HG03432 (cell line): ENCODE measurements at regions not wholly inside any gene's neighbourhood (a gene's known extent, or its start where the extent isn't known, plus 50 kb on each side); places are given as distances from the start of the nearest gene placed in this dataset.

Source experiments
- ATAC-seq: cut with Tn5 transposase; IDR thresholded peaks from one replicate; pipeline ENCODE4 v1.9.1; 2021; ENCODE audit warnings: mild to moderate bottlenecking, moderate library complexity; ENCODE audit not compliant: unreplicated experiment

DNA sequence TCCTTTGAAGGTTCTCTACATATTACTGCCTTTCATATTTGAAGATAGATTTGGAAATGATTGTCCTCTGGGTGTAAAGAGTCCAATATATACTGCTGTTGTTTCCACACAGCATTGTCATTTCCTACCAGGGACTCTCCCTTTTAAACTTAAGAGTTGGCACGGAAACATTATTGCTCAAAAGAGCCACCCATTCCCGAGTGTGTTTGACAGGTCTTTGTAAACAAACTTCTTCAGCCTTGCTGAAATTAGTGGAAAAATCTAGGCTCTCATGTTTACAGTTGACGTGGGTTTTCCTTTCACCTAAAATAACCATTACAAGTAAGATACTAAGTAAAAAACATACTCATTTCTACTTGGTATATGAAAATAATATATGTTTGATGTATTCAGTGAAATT, 111.4 kb upstream of the LIMCH1 start:
- ATAC-seq, result no peak

DNA sequence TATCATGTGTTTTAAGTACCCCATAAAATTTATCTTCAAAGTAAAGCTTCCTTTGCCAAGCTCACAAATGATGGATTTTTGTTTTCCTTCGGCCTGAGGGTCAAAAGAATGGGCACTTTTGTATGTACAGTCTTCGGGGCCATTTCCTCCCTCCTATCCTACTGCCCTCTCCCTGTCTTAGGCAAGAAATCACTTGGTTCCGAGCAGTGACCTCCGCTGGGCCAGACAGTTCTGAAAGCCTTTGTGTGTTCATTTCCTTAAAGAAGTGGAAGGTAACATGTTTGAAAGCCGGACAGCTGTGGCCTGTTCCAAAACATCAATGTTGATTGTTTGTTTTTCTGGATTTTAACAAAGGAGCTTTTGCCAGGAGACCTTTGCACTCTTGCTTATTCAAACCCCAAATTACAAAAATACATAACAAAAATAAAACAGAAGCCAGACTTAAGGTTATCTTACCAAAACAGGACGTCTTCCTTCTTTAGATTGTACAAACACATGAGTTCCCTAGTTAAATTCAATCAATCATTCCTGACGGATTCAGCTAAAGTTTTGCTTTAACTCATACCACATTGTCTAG, 110.6 kb upstream of the LIMCH1 start:
- no peak for ATAC-seq

DNA sequence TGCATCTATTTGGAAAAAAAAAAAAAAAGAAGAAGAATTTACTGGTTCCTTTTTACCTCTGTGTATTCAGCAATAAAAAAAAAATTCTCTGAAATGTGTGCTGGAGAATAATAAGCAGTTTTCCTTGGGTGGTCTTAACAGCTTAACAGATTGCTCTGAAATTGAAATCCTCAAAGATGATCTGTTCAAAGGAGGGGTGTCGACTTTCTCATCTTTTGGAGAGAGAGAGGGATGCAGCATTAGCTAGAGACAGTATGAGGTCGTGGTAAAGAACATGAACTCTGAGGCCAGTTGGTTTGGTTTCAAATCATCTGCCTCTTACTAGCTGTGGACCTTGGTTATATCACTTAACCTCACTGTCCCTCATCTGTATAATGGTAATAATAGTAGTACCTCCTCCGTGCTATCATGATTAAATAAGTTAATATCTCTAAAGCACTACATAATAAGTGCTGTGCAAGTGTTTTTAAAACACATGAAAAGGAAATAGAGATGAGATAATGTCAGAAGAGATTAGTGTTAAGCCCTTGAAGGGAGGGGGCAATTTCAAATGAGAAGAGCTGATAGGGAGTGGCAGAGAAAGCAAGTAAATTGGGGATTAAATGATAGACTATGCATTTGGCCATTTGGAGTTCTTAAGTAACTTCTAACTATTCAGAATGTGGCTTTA, 109.9 kb upstream of the LIMCH1 start:
- ATAC-seq, result no peak

DNA sequence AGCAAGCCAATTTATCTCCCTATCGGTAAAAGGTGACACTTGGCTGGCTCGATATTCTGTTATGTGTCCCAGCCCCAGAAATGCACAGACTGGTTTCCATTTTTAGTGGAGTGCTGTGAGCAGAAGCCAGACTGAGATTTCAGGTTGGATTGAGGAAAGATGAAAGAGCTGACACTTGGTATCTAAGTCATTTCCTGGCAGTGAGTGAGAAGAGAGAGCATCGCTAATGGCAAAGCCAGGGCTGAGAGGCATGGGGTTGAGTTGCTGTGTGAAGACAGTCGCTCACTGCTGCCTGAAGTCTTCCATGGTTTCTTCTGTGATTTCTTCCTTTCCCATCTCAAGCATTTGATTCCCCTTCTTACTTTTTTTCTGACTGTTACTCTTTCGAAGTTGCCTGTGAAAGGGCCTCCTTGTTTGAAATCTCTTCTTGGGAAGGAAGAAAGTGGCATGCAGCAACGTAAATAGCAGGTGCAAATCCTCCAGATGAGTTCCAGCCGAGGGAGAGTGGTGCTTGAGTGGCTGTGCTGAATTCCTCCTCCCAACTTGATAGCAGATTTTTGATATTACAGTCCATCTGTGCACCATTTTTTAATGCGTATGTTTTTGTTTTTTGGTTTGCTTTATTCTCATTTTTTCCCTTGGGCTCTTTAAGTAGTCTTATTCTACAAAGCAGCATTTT, 109.2 kb upstream of the LIMCH1 start:
- ATAC-seq, result no peak

DNA sequence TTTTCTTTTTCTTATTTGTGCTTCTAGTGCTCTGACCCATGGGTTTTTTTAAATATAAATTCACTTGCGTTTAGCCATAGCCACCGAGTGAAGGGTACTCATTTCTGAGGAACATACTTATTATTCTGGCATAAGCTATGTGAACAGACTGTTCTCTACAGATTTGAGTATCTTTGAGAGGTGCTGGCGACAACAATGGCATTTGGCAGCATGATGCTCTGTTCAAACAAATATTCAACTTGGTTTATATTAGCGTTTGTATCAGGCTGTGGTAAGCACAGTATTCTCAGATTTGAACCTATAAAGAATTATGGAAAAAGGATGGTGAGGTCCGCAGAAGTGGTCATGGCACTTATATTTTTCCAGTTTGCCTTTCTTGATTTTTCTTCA, 108.7 kb upstream of the LIMCH1 start:
- ATAC-seq, result no peak

DNA sequence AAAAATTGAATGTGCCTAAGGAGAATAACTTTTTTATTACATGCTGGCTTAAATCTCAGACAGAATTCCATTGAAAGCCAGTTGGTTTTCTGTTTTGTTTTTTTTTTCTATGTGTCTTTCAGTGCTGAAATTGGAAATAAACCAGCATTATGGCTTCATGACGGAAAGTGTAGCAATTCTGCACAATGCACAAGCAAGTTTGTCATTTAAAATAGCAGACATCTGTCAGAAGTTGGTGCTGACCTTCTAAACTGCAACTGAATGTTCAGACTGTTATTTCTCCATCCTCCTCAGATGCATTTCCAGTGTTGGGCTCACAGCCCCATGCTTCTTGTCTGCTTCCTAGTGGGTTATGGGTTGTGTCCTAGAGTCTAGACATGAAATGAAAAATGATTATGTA, 107.2 kb upstream of the LIMCH1 start:
- ATAC-seq, result no peak

DNA sequence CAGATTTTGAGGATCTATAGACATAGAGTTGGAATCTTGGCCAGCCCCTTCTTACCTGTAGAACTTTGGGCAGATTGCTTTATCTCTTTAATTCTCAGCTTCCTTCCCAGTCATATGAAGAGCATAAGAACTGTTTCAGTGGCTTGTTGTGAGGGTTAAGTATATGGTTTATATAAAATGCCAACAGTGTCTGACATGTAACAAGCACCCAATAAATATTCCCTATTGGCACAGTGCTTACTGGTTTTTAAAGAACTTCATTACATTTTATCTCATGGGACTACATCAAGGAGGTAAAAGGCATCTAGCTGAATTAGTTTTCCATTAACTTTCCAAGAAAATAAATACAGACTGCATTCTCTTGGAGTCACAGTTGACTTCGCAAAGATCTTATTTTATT, 106.7 kb upstream of the LIMCH1 start:
- ATAC-seq, result no peak

DNA sequence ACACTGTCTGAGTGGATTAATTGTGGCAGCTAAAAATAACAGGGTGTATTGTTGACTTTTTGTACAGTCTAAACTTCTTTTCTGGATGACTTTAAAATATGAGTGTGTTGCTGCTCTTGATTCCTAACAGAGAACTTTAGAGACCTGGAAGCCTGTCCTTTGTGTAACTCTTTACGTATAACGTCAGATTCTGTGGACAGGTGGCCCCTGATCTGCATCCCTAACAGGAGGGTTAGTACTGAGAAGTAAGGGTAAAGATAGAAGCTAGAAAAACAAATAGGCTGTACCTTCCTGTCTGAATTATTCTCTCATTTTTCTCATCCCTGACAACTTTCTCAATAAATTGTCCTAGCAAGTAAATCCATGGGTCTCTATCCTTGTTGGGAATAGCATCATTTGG, 105.7 kb upstream of the LIMCH1 start:
- no peak for ATAC-seq

DNA sequence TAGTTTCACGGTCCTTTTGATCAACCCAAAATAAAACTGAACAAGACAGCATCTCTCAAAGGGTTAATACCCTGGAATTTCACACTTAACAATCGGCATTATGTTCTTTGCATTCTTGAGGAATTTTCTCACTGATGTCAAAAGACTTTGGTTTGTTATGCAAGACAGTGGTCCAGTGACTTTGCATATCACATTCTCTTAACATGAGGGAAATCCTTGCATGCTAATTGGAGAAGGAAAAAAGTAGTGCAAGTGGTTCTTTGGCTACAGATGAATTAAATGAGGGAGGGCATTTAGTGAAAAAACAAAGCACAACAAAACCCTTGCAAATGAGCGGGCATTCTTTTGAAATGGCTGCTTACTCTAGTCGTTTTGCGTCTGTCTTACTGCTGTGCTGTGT, 105.1 kb upstream of the LIMCH1 start:
- ATAC-seq, result no peak

DNA sequence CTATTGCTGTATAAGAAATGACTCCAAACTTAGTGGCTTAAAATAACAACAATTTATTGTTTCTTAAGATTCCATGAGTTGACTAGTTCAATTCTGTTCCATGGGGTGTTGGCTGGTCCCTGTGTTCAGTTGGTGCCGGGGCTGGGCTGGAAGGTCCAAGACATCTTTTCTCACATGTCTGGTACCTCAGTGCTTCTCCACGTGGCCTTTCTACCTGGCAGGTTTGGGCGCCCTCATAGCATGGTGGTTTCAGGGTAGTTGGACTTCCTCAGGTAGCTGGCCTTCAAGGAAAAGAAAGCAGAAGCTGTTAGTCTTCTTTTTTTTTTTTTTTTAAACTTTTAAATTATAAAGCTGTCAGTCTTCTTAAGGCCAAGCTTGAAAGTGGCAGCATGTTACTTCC, 104.6 kb upstream of the LIMCH1 start:
- ATAC-seq, result no peak

DNA sequence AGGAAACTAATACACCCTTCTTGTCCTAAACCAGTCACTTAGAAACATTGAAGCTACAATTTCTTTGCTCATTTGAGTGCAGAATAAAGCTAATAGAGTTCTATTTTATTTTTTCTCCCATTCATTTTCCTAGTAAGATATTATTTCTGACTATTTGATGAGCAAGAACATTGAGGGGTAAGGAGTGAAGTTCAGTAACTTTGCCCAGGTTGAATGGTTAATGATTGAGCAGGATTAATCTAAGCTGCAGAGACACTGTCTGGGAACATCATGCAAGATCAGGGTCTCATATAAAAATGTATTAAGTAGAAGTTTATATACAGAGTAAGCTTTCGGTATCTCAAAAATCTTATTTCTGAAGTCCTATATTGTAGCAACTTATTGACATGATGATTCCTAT, 102.4 kb upstream of the LIMCH1 start:
- ATAC-seq, result no peak

DNA sequence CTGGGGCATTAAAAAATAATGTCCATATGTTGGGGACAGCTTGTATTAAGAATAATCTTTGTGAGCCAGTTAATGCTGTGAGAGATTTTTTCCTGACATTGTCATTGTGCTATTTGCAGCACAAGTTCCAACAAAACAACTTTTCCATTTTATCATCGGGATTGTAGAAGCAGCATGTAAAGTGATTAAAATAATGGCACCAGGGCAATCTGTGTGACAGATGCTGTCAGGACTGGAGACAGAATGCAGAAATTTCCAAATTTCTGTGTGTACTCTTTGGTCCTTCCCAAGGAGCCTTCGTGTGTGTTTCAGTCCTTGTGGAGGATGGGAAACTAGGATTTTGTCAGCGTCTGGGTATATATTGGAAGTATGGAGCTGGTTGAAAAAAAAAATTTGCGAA, 101.5 kb upstream of the LIMCH1 start:
- no peak for ATAC-seq

DNA sequence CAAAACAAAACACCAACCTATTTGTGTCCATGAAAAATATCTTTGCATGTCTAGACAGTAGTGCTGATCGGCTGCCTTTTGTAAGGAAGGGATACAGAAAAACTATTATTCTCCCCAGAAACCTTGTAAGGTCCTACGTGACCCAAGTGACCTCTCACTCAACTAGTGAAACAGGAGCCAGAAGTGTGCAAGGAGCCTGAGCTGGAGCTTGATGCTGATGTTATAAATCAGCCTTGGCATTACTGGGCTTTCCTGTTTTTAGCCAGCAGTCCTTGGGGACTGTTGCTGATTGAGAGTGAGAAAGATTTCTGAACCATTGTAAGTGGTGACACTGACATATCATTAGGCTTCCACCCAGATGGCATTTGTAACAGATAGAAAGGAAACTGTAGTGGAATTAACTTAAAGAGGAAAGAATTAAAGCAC, 100.8 kb upstream of the LIMCH1 start:
- ATAC-seq, result peak; percentile 74

DNA sequence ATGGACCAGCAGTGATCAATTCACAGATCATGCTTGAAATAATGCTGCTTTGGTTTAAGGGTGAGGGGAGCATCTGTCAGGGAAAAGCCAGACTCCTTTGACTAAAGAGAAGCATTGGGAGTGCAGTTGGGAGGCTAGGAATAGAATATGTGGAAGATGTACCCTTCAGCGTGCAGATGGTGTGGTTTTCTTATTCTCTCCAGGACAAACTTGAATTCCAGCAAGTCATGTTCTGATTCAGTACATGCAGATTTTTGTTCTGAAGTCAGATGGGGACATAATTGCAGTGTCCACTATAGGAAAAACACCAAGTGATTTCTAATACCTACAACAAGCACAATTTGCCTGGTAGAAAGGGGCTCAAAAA, 99.0 kb upstream of the LIMCH1 start:
- ATAC-seq, result no peak

DNA sequence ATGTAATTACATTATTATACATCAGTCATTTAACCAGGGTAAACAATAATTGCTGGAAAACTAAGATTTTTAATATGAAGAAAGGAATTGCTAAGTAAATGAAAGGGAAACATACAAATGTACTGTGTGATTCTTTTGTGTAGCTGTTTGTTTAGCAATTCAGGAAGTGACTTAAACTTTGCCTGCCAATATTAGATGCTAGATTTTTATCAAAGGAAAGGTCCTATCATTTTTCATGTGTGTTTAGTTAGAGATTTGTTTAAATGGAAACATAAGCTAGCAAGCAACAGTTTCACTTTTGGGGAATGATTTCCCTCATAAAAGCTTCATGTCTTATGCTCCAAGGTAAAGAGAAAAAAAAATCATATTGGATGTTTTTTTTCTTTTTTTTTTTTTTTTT, 95.1 kb upstream of the LIMCH1 start:
- ATAC-seq, result no peak

DNA sequence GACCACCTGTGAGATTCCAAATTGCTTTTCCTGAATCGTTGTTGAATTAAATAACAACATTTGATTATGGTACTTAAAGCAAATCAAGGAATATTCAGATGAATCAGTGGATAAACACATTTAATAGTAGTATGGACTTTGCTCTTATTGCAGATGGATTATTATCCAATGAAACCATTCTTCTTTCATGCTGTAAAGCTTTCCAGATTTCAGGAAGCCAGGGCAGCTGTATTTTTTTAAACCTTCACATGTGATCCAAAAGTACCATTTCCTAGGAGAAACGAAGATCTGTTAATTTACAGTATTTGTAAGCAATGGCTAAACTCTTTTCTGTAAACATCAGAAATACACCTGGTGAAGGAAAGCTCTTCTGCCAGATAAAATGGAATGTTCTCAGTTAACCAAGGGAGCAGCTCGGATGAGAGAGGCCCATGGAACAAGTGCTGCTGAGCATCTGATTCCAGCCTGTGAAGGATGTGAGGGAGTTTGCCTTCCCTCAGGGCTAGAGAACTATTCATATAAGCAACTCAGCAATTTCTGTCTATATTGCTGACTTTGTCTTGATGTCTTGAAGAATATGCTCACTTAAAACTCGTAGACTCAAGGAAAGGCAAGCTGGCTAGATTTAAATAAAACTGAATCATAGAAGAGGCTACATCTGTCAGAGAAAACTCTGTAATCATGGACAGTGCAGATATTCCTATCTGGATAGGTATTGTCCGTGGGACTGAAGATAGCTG, 94.4 kb upstream of the LIMCH1 start:
- no peak for ATAC-seq

DNA sequence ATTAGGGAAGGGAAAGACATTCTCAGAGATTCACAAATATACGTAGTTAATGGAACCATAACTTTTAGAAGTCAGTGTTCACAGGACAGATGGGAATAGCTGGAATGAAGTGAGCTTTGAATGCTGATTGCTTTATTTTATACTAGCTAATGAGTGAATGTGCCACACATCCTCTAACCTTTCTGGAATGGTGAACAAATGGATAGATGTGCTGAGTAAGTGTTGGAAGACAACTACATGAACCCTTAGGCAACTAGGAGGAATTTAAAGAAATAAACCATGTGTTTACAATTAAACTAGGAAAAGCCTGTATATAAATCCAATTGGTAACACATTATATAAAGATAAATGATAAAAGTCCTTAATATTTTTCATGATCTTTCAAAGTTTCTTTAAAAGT, 91.6 kb upstream of the LIMCH1 start:
- no peak for ATAC-seq

DNA sequence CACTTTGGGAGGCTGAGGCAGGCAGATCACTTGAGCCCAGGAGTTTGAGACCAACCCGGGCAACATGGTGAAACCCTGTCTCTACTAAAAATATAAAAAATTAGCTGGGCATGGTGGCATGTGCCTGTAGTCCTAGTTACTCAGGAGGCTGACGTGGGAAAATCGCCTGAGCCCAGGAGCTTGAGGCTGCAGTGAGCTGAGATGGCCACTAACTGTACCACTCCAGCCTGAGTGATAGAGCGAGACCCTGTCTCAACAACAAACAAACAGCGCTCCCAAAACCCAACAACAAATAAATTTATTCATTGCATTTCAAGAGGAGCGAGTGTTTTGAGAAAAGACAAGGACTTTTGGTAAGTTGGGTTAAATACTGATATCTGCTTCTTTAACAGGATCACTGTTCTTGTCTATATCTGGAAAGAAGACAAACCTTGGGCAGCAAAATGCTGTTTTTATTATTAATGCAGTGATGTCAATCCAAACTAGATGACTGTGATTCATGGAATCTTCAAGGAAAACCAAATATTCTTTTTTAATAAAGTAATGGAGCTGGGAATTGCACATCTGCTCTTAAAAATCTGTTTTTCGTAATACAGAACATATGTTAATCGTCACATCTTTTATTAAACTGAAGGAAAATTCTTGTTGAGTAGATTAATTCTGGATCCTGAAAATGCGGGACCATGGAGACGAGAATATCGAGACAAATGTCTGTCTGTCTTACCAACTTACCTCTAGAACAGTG, 90.8 kb upstream of the LIMCH1 start:
- ATAC-seq, result no peak

DNA sequence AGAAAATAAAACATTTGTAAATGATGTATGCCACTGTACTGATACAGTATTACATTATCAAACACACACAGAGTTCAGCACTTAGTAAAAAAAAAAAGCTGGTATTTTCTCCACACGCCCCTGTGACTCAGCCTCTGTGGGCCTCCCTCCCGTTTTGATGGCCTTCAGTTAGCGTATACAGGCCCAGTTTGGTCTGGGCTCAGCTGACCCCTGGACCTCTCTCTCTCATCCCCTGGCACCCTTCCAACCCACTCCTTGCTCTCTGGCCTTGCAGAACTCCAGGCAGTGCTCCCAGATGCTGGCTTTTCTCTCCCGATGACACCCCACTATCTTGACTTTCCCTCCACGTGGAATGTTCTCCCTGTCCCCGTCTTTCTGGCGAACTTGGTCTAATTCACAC, 89.0 kb upstream of the LIMCH1 start:
- ATAC-seq, result no peak

DNA sequence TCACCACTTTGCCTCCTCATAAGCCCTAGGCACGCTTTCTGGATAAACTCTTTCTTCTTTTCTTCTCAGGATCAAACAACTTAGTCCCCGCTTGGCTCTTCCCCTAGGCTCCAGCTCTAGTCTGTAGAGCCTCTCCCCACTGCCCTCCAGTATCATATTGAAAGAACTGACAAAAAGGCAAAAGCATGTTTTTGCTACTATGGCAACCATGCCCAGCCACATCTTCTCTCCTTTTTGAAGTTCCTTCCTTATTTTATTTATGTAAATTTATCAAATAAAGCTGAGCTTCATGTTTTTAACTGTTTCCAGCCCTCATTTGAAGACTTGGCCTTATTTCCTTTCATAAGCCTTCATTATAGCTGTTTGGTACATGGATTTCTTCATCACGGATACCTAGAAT, 86.0 kb upstream of the LIMCH1 start:
- no peak for ATAC-seq

DNA sequence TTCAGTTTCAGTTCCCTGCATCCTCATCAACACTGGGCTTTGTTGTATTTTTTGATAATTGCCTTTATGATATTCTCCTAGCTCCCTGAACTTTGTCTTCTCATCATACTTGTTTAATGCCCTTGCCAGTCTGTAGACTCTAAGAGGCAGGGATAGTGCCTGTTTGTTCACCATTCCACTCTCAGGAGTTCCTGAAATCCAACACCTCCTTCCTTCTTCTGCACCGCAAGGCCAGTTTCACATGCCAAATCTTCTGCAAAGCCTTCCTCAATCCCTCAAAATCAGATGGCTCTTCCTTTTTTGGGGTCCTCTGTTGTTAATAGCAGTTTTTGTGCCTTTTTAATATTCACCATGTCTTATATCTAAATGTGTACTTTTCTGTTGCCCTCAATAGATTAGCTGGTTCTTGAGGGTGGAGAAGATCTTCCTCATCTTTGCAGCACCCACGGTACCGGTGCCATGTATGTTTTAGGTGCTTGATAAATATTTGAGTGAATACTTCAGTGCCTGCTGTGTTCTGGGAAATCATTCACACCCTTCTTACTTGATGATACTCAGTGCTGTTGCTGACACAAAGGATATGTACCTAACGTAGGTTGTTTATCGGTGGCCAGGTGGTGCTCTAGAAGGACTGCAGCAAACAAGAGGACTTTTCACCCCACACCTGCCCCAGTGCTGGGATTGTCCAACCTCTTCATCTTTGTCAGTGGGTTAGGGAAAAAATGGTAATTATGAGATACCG, 85.3 kb upstream of the LIMCH1 start:
- ATAC-seq, result no peak
